GM12874 (cell line): ENCODE measurements at regions not wholly inside any gene's neighbourhood (a gene's known extent, or its start where the extent isn't known, plus 50 kb on each side); places are given as distances from the start of the nearest gene placed in this dataset.

Experiments used
- TF ChIP-seq, protein P1 (sequence below): IDR thresholded peaks from 2 replicates; pipeline ENCODE4 v1.5.1; 2011; ENCODE audit warnings: low read depth, mild to moderate bottlenecking, control low read depth, low read length, moderate library complexity; ENCODE audit not compliant: insufficient read depth

DNA sequence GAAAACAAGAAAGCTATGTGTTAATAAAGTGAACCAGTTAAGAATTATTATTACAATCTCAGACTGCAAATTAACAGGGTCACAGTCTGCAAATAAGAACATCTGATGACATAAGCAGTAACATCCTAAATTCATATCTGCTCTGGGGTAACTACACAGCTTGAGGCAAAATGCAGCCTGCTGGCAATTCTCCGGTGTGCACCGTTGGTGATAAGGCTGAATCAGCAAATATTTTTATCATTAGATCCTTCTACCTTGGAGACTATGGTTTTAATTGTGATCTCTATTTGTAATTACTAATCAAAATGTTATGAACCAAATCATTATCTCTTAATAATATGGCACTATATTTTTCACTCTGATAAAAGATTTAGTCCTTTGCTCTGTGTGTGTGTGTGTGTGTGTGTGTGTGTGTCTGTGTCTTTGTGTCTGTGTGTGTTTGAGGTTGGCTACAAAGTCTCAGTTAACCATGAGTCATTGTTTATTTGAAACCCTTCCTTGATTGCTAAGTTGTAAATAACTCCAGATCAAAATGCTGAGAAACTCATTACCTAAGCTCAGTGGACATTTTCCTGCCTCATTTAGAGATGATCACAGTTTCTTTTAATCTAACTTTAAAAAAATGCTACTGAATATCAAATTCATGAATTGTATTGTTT is 442.6 kb downstream of the GXYLT1 start:
- TF ChIP-seq, protein P1, sequence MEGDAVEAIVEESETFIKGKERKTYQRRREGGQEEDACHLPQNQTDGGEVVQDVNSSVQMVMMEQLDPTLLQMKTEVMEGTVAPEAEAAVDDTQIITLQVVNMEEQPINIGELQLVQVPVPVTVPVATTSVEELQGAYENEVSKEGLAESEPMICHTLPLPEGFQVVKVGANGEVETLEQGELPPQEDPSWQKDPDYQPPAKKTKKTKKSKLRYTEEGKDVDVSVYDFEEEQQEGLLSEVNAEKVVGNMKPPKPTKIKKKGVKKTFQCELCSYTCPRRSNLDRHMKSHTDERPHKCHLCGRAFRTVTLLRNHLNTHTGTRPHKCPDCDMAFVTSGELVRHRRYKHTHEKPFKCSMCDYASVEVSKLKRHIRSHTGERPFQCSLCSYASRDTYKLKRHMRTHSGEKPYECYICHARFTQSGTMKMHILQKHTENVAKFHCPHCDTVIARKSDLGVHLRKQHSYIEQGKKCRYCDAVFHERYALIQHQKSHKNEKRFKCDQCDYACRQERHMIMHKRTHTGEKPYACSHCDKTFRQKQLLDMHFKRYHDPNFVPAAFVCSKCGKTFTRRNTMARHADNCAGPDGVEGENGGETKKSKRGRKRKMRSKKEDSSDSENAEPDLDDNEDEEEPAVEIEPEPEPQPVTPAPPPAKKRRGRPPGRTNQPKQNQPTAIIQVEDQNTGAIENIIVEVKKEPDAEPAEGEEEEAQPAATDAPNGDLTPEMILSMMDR, result no peak

DNA sequence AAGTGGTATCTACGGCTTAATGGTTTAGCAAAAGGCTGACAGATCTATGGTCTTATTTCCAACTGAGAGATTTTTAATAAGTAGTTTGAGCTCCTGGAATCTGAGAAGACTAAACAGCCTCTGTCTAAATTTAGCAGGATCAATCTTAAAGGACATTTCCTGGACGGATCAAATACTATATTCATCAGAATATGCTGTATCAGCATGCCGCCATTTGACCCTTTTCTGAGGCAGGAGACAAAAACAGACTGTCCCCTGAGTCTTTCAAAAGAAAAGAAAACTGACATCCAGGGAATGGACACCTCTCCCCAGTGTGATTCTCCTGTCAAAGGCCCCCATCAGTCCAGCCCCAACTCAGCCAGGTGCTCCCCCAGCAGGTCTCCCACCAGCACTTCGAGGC is 443.7 kb downstream of the GXYLT1 start:
- TF ChIP-seq, protein P1, result no peak

DNA sequence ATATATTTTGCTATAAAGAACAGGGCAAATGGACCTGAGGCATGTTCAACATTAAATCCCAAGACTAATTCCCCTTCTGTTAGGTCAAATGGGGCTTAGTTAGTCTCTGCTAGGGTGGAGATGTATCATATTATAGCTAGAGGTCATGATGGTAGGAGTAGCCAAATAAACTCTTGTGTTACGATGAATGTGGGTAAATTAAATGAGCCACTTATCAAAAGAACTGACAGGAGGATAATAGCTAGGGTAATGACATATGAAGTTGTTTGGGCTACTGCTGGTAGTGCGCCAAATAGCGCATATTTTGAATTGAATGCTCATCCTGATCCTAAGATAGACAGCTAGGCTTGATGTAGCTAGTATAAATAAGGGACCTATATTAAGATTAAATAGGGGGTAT is 445.0 kb downstream of the GXYLT1 start:
- TF ChIP-seq, protein P1, result no peak

DNA sequence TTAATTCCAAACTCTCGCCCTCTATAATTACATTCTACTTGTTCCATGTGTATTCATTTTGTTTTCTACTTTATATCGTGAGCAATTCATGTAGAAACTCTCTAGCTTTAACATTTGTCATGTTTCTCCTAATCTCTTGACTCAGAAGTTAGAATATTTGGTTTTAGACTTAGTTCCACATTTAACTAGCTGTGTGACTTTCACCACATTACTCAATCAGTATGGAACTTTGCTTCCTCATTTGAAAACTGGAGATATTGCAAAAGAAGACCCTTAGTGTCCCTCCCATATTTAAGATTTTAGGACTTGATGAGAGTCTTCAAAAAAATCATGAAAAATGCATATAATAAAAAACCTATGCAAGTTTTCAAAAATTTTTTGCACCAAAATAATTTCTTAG is 447.5 kb downstream of the GXYLT1 start:
- TF ChIP-seq, protein P1, result no peak

DNA sequence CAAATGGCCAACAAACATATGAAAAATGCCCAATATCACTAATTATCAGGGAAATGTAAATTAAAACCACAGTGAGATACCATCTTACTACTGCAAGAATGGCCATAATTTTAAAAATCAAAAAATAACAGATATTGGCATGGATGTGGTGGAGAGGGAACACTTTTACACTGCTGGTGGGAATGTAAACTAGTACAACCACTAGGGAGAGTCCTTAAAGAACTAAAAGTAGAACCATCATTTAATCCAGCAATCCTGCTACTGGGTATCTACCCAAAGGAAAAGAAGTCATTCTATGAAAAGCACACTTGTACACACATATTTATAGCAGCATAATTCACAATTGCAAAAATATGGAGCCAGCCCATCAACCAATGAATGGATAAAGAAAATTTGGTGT is 459.7 kb downstream of the GXYLT1 start:
- TF ChIP-seq, protein P1, result no peak

DNA sequence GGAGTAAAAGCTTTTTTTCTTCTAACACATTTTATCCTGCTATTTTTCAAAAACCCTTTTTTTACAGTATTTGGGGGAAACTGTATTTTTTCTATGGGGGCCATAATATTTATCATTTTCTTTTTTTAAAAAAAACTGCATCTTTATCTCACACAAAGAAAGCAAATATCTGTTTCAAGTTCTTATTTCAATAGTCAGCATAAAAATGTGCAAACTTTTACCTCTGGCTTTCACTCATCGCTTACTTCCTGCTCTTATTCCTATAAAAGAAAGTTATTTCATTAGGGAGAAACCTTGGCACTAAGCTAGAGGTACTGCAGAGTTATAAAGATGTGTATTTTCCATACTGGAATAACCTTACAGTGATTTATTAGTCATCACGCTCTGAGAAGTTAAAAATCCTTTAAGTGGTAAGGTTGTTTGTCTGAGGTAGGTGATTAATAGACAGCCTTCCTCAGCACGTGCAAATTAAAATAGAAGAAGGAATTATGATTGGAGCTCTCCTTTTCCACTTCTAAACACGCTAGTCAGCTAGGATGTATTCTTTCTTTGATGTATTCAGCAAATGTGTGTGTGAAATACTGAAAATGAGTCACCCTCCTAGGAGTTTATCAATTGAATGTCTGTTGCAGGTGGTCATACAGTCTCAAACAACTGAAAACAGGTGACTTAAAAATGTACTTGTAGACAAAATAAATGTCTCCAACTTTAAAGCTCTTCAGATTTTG is 461.0 kb downstream of the GXYLT1 start:
- TF ChIP-seq, protein P1, result no peak

DNA sequence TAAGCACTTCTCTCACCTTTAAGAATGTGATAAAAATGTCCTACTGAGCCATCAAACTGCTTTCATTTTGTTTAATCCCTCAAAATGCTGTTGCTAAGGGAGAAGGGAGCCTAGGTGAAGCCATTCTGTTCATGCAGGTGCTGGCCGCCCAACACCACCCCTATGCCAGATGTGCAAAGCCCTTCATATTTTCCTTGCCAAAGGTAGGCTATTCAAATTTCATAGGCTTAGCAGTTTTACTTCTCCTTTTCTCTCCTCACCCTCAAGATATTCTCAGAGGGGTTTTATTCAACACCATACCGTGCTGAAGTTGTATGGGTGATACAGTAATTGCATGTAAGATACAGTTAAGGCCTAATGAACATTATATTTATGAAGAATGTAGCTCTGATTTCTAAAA is 461.7 kb downstream of the GXYLT1 start:
- TF ChIP-seq, protein P1, result no peak
